NCI-H128 (cell line): ENCODE measurements at regions not wholly inside any gene's neighbourhood (a gene's known extent, or its start where the extent isn't known, plus 50 kb on each side); places are given as distances from the start of the nearest gene placed in this dataset.

ENCODE experiments used
- DNase-seq: peaks from one replicate; lab custom pipeline; 2025; ENCODE audit not compliant: unreplicated experiment; lab: John Stamatoyannopoulos, UW

GRCh38 chr3:43970920-43971319 is 270.8 kb upstream of the TOPAZ1 start:
- DNase-seq, result no peak

- no peak for DNase-seq
Measured at GRCh38 chr3:43971486-43971885, 270.2 kb upstream of the TOPAZ1 start.

- no peak for DNase-seq
Measured at GRCh38 chr3:43978708-43979107, 263.0 kb upstream of the TOPAZ1 start.

- no peak for DNase-seq
Measured at GRCh38 chr3:43979645-43980044, 262.0 kb upstream of the TOPAZ1 start.

- no peak for DNase-seq
Measured at GRCh38 chr3:43994657-43995546, 246.8 kb upstream of the TOPAZ1 start.

GRCh38 chr3:43995547-43996378 is 245.9 kb upstream of the TOPAZ1 start:
- no peak for DNase-seq

- no peak for DNase-seq
Measured at GRCh38 chr3:43996379-43997301, 245.0 kb upstream of the TOPAZ1 start.

GRCh38 chr3:43997316-43997715 is 244.4 kb upstream of the TOPAZ1 start:
- DNase-seq, result no peak

GRCh38 chr3:43997788-43998369 is 243.8 kb upstream of the TOPAZ1 start:
- DNase-seq, result no peak

GRCh38 chr3:43998370-43998835 is 243.3 kb upstream of the TOPAZ1 start:
- no peak for DNase-seq

- DNase-seq, result peak; percentile 28
Measured at GRCh38 chr3:43998836-43999727, 242.6 kb upstream of the TOPAZ1 start.

- DNase-seq, result no peak
Measured at GRCh38 chr3:43999728-44000319, 241.9 kb upstream of the TOPAZ1 start.

- DNase-seq, result no peak
Measured at GRCh38 chr3:44000586-44000985, 241.1 kb upstream of the TOPAZ1 start.

- DNase-seq, result no peak
Measured at GRCh38 chr3:44001072-44001471, 240.6 kb upstream of the TOPAZ1 start.

- no peak for DNase-seq
Measured at GRCh38 chr3:44003801-44004200, 237.9 kb upstream of the TOPAZ1 start.

GRCh38 chr3:44011680-44012079 is 230.0 kb upstream of the TOPAZ1 start:
- no peak for DNase-seq

- DNase-seq, result no peak
Measured at GRCh38 chr3:44012160-44012899, 229.4 kb upstream of the TOPAZ1 start.

- no peak for DNase-seq
Measured at GRCh38 chr3:44013967-44014366, 227.7 kb upstream of the TOPAZ1 start.
